NCI-H2029 (cell line): ENCODE measurements at regions not wholly inside any gene's neighbourhood (a gene's known extent, or its start where the extent isn't known, plus 50 kb on each side); places are given as distances from the start of the nearest gene placed in this dataset.
"Not testable (repeated sequence)": the region's sequence is repeated elsewhere in the genome, so short reads cannot be mapped to it uniquely, and the experiment has no call there.

Experiments used
- DNase-seq: peaks from one replicate; lab custom pipeline; 2025; lab: John Stamatoyannopoulos, UW

DNA sequence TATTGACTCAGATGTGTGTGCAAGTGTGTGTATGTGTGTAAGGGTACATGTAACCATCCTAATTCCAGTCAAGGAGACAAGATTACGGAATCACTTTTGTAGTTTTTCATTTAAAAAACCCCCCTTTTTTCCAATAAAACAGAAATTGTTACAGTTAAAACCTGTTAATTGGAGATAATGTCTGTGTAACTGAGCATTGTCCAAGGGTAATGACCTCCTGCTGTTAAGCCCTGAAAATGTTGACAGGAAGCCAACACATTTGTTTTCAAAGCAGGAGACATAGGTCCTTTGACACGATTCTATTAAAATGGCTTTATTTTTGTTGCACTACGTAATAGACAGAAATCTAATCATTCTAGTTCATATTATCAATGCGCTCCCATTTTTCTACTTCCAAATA lies 457.3 kb upstream of the ARRDC3 start:
- no peak for DNase-seq

GRCh38 chr5:91839721-91840120 lies 456.6 kb upstream of the ARRDC3 start:
- no peak for DNase-seq

- DNase-seq: no peak
These were observed 456.1 kb upstream of the ARRDC3 start for GRCh38 chr5:91839233-91839632.

- no peak for DNase-seq
These were observed 447.3 kb upstream of the ARRDC3 start for GRCh38 chr5:91830361-91830953.

DNA sequence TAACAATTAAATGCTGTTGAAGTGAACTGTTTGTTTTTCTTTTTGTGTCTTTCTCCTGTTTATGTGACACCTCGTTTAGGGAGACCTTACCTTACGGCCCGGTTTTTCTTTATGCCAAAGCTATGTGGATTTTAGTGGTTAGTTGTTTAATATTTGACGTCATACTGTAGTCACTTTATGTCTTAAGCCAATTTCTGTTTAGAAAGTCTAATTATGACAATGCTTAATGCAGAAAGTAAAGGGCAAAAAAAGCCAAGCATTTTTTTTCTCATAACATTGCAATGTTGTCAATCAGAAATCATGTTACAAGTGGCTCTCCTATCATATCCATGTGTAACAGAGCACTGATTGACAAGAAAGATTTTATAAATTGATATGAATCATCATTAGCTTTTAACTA lies 442.5 kb upstream of the ARRDC3 start:
- DNase-seq: no peak

DNA sequence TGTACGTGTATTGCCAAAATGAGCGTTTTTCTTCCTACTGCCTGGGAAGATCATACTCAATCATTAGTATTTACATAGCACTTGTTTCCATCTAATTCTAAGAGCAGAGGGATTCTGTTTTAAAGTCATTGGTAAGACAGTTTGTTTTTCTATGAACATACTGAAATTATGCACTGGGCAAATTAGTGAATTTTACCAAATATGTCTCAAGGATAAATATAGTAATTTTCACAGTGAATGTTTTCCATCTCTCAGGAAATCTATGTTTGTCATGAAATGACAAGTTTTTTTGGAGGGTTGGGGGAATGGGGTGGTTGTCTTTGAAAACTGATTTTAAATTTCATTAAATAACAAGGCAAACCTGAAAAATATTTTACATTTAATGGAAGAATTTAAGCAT lies 441.3 kb upstream of the ARRDC3 start:
- DNase-seq: no peak

DNA sequence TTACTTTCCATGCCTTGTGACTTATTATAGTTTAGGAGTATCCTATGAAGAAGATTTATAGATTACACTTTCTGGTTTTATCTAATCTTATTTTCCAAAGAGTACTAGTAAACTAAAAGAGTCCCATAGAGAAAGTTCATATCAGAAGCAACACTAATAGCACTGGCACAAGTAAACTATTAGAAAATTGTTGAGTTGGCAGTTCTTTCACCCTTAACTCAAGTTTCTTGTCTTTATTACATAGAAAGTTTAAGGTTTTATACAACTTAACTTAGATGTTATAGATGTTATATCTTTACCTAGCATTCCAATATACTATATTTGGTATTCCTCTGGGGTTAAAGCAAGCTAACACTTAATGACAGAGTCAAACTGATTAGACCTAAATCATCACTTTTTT lies 437.8 kb upstream of the ARRDC3 start:
- DNase-seq: no peak

GRCh38 chr5:91816681-91817080 lies 433.6 kb upstream of the ARRDC3 start:
- DNase-seq: no peak

DNA sequence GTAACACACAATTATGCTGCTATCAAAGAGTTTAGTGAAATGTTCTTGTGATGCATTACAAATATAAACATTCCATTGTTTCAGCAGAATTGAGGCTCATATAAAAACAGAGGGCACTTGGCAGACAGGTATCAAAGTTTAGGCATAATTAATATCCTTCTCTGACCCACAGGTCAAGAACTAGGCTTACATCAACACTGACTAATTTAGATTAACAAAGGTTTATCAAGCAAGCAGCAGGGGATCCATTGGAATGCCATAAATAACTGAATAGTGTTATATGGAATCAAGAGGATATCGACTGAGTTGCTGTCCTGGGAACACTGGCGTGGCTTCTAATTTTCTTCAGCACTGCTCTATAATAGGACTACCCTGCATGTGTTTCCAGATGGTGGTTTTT lies 414.5 kb upstream of the ARRDC3 start:
- no peak for DNase-seq

GRCh38 chr5:91794856-91795548 lies 411.9 kb upstream of the ARRDC3 start:
- no peak for DNase-seq

- DNase-seq: no peak
These were observed 411.3 kb upstream of the ARRDC3 start for GRCh38 chr5:91794455-91794854.

DNA sequence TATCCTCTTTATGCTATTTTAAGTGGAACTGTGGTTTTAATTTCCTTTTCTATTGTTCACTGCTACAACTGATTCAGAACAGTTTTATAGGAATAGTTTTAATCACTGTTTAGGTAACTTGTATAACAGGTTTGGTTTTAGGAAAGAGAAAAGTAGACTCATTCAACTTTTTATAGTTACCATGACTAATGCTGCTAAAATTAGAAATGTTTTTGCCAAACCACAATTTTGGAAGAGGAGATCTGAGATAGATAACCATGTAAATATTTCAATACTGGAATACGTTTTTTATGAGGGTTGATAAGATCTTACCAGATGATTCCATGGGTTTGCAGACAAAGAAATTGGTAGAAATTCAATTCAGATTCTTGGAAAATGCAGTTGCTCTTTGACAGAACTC lies 404.6 kb upstream of the ARRDC3 start:
- no peak for DNase-seq

DNA sequence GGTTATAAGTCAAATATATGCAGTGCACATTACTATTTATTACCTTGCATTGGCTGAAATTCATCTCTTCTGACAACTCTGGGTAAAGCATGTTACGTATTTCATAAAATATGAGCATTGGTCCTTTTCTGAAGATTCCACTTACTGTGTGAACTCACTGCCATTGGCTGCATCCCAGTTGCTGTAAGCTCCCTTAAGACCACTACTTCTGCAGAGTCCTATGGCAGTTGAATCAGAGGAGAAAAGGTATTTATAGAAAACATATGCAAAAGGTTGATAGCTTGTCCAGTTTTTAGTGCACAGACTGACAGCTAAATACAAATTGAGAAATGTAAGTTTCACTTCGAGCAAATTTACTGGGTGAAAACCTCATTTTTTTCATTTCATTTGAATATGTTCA lies 394.6 kb upstream of the ARRDC3 start:
- no peak for DNase-seq

DNA sequence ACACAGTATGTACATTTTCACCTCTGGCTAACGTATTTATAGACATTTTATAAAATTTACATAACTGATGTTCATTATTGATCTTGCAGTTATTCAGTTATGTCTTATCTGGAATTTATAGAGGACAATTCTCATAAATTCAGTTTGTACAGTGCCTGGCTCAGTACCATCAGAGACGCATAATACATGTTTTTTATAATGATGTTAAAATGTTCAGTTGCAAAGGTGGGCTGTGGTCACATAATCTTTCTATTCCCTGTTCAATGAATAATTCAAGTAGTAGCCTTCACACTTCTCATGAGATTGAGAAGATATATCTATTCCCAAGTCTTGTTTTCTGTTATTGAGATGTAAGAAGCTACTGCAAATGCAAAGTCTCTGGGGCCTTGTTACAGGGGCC lies 393.1 kb upstream of the ARRDC3 start:
- DNase-seq: no peak

GRCh38 chr5:91770400-91770799 lies 387.3 kb upstream of the ARRDC3 start:
- DNase-seq: no peak

DNA sequence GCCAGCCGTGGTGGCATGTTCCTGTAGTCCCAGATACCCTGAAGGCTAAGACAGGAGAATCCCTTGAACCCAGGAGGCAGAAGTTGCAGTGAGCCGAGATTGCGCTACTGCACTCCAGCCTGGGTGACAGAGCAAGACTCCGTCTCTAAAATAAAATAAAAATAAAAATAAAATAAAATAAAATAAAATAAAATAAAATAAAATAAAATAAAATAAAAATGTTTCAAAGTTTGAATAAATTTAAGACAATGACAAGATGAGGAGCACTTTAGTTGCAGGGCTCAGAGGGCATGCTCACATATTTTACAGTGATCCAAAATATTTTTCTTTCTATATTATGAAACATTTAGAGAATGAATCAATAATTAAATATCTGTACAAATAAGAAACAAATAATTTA lies 374.3 kb upstream of the ARRDC3 start:
- not testable (repeated sequence) for DNase-seq

DNA sequence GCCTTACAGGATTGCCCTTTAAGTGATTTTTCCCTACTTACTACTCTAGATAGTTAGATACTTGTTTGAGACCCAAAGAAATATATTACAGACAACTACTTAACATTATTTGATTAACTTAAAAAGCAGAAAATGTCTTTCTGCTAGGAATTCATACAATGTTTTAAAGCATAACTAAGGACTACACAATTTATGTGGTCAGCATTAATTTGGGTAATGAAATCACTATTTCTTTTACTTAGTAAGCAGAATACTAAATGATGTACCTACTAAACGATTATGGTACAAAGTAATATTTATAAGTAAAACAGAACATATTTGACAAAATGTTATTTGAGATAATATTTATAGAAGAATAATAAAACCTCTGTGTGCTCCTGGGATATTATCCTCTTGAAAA lies 371.9 kb upstream of the ARRDC3 start:
- no peak for DNase-seq

GRCh38 chr5:91744470-91744869 lies 361.4 kb upstream of the ARRDC3 start:
- DNase-seq: not testable (repeated sequence)

DNA sequence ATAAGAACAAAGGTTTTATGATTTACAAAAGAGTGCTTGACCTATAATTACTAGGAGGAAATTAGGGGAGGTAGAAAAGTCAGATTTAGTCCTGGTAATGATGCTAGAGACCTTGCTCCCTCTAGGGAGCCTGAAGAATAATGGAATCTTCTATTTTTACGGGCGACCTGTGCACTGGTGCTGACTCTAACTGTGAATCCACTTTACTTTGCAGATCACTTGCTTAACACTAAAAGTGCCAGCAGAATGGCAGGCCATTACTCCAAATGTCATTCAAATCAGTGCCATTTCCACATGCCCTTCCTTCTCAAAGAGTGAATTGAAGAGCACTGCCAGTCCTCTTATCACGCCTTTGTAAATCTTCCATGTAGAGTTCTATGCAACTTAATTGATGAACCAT lies 359.4 kb upstream of the ARRDC3 start:
- no peak for DNase-seq

- no peak for DNase-seq
These were observed 358.8 kb upstream of the ARRDC3 start for GRCh38 chr5:91741764-91742505.

DNA sequence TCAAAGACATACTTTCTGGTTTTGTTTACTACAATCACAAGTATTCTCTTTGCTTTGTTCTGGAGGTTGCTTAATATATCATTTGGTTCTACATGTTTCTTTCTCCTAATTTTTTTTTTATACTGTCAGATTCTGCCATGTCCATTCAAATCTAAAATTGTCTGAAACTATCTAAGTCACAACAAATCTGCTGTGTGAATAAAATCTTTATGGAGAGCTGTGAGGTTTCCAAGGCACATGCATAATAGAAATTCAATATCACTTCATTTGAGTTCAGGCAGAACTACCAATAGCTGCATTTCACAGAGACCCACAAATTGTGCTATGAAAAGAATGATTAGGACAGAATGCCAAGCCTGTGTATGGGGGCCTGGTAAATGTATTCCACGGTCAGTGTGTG lies 346.9 kb upstream of the ARRDC3 start:
- DNase-seq: no peak

DNA sequence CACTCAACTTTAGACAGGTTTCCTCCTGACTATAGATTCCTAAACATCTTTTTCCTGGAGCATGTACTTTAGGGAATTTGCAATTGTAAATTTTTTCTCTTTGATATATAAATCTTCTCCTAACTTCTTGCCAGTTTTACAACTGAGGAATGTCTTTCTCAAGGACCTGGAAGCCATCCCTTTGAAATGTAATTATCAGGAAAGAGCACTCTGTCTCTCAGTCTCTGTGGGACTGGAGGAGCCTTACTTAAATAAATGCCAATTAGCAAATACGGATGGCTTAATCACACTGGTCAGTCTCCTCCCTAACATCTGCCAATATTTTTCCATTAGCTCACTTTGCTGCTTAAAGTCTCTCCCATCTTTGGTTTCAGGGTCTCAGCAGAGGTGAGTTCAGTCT lies 344.3 kb upstream of the ARRDC3 start:
- DNase-seq: no peak

DNA sequence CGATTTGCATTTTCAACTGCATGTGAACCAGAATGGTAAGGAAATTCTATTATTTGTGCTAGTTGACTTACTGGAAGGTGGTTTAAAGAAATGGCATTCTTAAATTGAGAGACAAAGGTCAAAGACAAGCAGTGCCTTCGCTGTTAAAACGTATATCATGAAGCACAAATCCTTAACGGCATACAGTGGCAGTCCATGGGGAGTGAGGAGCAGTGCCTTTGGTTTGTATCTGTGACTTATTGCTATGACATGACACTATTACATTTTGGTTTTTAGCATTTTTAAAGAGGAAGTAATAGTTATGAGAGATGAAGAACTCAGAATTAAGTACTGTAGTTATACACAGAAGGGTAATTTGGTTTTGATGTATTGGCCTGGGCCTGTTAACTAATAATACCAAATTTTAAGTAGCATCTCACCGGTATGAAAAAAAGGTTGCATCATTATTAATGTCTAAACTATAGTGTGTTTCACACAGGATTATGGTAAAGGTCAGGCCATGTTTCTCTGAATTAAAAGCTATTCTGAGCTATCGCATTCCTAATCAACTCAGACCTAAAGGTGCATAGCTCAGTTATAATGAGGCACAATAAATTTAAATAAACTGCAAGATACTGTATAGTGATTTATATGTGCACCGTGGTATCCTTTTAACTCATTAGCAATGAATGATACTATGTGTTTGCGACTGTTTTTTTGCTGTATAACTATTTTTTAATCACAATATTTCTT lies 339.8 kb upstream of the ARRDC3 start:
- no peak for DNase-seq
